HCT116 (cell line): ENCODE measurements at regions not wholly inside any gene's neighbourhood (a gene's known extent, or its start where the extent isn't known, plus 50 kb on each side); places are given as distances from the start of the nearest gene placed in this dataset.

Experiments
- TF ChIP-seq, protein P1 (sequence below), 3 experiments: fragments of 200-600 bp in 1 of 3; sonication (generic) in 1 of 3; IDR thresholded peaks in 2 of 3; conservative IDR thresholded peaks in 1 of 3; 2 replicates each; pipeline ENCODE4 v1.5.1; 2012 to 2017; ENCODE audit warnings: low read depth in 2 of 3, low read length in 2 of 3, antibody characterized with exemption in 1 of 3, borderline replicate concordance in 1 of 3, control low read depth in 1 of 3, mild to moderate bottlenecking in 1 of 3, mixed read lengths in 1 of 3, mixed run types in 1 of 3, moderate library complexity in 1 of 3; ENCODE audit not compliant: insufficient read depth in 1 of 3
- TF ChIP-seq, protein P2 (sequence below): IDR thresholded peaks from 2 replicates; pipeline ENCODE4 v1.6.1; 2012; ENCODE audit warnings: low read depth

- TF ChIP-seq, protein P1, sequence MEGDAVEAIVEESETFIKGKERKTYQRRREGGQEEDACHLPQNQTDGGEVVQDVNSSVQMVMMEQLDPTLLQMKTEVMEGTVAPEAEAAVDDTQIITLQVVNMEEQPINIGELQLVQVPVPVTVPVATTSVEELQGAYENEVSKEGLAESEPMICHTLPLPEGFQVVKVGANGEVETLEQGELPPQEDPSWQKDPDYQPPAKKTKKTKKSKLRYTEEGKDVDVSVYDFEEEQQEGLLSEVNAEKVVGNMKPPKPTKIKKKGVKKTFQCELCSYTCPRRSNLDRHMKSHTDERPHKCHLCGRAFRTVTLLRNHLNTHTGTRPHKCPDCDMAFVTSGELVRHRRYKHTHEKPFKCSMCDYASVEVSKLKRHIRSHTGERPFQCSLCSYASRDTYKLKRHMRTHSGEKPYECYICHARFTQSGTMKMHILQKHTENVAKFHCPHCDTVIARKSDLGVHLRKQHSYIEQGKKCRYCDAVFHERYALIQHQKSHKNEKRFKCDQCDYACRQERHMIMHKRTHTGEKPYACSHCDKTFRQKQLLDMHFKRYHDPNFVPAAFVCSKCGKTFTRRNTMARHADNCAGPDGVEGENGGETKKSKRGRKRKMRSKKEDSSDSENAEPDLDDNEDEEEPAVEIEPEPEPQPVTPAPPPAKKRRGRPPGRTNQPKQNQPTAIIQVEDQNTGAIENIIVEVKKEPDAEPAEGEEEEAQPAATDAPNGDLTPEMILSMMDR (IDR thresholded peaks at IDR 0.05 in 2 of 3, conservative IDR thresholded peaks at IDR 0.05 in 1 of 3; ENCODE audit: borderline replicate concordance in 1 of 3, insufficient read depth in 1 of 3, low read depth in 2 of 3, low read length in 2 of 3) = no peak
- TF ChIP-seq, protein P2, sequence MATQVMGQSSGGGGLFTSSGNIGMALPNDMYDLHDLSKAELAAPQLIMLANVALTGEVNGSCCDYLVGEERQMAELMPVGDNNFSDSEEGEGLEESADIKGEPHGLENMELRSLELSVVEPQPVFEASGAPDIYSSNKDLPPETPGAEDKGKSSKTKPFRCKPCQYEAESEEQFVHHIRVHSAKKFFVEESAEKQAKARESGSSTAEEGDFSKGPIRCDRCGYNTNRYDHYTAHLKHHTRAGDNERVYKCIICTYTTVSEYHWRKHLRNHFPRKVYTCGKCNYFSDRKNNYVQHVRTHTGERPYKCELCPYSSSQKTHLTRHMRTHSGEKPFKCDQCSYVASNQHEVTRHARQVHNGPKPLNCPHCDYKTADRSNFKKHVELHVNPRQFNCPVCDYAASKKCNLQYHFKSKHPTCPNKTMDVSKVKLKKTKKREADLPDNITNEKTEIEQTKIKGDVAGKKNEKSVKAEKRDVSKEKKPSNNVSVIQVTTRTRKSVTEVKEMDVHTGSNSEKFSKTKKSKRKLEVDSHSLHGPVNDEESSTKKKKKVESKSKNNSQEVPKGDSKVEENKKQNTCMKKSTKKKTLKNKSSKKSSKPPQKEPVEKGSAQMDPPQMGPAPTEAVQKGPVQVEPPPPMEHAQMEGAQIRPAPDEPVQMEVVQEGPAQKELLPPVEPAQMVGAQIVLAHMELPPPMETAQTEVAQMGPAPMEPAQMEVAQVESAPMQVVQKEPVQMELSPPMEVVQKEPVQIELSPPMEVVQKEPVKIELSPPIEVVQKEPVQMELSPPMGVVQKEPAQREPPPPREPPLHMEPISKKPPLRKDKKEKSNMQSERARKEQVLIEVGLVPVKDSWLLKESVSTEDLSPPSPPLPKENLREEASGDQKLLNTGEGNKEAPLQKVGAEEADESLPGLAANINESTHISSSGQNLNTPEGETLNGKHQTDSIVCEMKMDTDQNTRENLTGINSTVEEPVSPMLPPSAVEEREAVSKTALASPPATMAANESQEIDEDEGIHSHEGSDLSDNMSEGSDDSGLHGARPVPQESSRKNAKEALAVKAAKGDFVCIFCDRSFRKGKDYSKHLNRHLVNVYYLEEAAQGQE = no peak
These were observed 629.8 kb upstream of the PCDH9 start for GRCh38 chr13:67859904-67860303.
